GM19397 (cell line): ENCODE measurements at regions not wholly inside any gene's neighbourhood (a gene's known extent, or its start where the extent isn't known, plus 50 kb on each side); places are given as distances from the start of the nearest gene placed in this dataset.
A peak's percentile ranks its signal among the peaks of the same experiment; 100 is the strongest.

Experiments
- ATAC-seq: cut with Tn5 transposase; IDR thresholded peaks from one replicate; pipeline ENCODE4 v1.9.1; 2021; ENCODE audit warnings: mild to moderate bottlenecking, moderate library complexity; ENCODE audit not compliant: unreplicated experiment

- no peak for ATAC-seq
Measured at GRCh38 chr2:181185421-181185820, 205.0 kb downstream of the UBE2E3 start.

GRCh38 chr2:181185948-181186347 is 205.5 kb downstream of the UBE2E3 start:
- no peak for ATAC-seq

- ATAC-seq = no peak
Measured at GRCh38 chr2:181188605-181189004, 208.2 kb downstream of the UBE2E3 start.

- no peak for ATAC-seq
Measured at GRCh38 chr2:181189951-181190350, 209.5 kb downstream of the UBE2E3 start.

GRCh38 chr2:181190711-181191110 is 210.3 kb downstream of the UBE2E3 start:
- ATAC-seq = no peak

- no peak for ATAC-seq
Measured at GRCh38 chr2:181193550-181193949, 213.1 kb downstream of the UBE2E3 start.

GRCh38 chr2:181196401-181196800 is 216.0 kb downstream of the UBE2E3 start:
- no peak for ATAC-seq

GRCh38 chr2:181197140-181197760 is 216.8 kb downstream of the UBE2E3 start:
- ATAC-seq = no peak

- ATAC-seq = no peak
Measured at GRCh38 chr2:181198183-181198864, 217.9 kb downstream of the UBE2E3 start.

GRCh38 chr2:181203412-181203811 is 223.0 kb downstream of the UBE2E3 start:
- ATAC-seq = no peak

GRCh38 chr2:181203916-181204315 is 223.5 kb downstream of the UBE2E3 start:
- no peak for ATAC-seq

- no peak for ATAC-seq
Measured at GRCh38 chr2:181218401-181218821, 238.0 kb downstream of the UBE2E3 start.

- no peak for ATAC-seq
Measured at GRCh38 chr2:181223234-181223633, 234.0 kb upstream of the ITGA4 start.

GRCh38 chr2:181224866-181225265 is 232.3 kb upstream of the ITGA4 start:
- no peak for ATAC-seq

- ATAC-seq = no peak
Measured at GRCh38 chr2:181228661-181229060, 228.5 kb upstream of the ITGA4 start.

- ATAC-seq = no peak
Measured at GRCh38 chr2:181231151-181231550, 226.0 kb upstream of the ITGA4 start.

- no peak for ATAC-seq
Measured at GRCh38 chr2:181231886-181232621, 225.1 kb upstream of the ITGA4 start.

- ATAC-seq = no peak
Measured at GRCh38 chr2:181234487-181234891, 222.7 kb upstream of the ITGA4 start.

- ATAC-seq = no peak
Measured at GRCh38 chr2:181235011-181235410, 222.2 kb upstream of the ITGA4 start.

GRCh38 chr2:181235683-181236459 is 221.3 kb upstream of the ITGA4 start:
- ATAC-seq = peak; percentile 92

- ATAC-seq = no peak
Measured at GRCh38 chr2:181239201-181239799, 217.9 kb upstream of the ITGA4 start.
